ENCODE measurements at regions not wholly inside any gene's neighbourhood (a gene's known extent, or its start where the extent isn't known, plus 50 kb on each side); places are given as distances from the start of the nearest gene placed in this dataset.

- no peak for TF ChIP-seq CBX3 (IDR thresholded peaks at IDR 0.05; ENCODE audit: low read depth)
- TF ChIP-seq EGR1 (IDR thresholded peaks at IDR 0.05; ENCODE audit: low read depth), result no peak
- TF ChIP-seq EZH2 (IDR thresholded peaks at IDR 0.05), result no peak
- TF ChIP-seq CEBPB (IDR thresholded peaks at IDR 0.05; ENCODE audit: low read depth), result no peak
- TF ChIP-seq, protein P1, sequence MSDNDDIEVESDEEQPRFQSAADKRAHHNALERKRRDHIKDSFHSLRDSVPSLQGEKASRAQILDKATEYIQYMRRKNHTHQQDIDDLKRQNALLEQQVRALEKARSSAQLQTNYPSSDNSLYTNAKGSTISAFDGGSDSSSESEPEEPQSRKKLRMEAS (IDR thresholded peaks at IDR 0.05), result no peak
- no peak for TF ChIP-seq FOSL1 (IDR thresholded peaks at IDR 0.05; ENCODE audit: low read depth)
- no peak for TF ChIP-seq SIN3A (IDR thresholded peaks at IDR 0.05; ENCODE audit: low read depth)
- no peak for TF ChIP-seq JUND (IDR thresholded peaks at IDR 0.05)
- no peak for TF ChIP-seq POLR2A (IDR thresholded peaks at IDR 0.05; ENCODE audit: borderline replicate concordance, extremely low read depth, insufficient read depth, insufficient read length)
- TF ChIP-seq, protein P2, sequence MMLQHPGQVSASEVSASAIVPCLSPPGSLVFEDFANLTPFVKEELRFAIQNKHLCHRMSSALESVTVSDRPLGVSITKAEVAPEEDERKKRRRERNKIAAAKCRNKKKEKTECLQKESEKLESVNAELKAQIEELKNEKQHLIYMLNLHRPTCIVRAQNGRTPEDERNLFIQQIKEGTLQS (IDR thresholded peaks at IDR 0.05), result no peak
- TF ChIP-seq TCF7L2 (IDR thresholded peaks at IDR 0.05; ENCODE audit: borderline replicate concordance, extremely low read depth, insufficient read depth, insufficient read length), result no peak
- no peak for TF ChIP-seq EZH2phosphoT487 (IDR thresholded peaks at IDR 0.05; ENCODE audit: borderline replicate concordance)
- TF ChIP-seq SRF (IDR thresholded peaks at IDR 0.05; ENCODE audit: low read depth), result no peak
- no peak for TF ChIP-seq SP1 (IDR thresholded peaks at IDR 0.05; ENCODE audit: low read depth)
- TF ChIP-seq, protein P3, sequence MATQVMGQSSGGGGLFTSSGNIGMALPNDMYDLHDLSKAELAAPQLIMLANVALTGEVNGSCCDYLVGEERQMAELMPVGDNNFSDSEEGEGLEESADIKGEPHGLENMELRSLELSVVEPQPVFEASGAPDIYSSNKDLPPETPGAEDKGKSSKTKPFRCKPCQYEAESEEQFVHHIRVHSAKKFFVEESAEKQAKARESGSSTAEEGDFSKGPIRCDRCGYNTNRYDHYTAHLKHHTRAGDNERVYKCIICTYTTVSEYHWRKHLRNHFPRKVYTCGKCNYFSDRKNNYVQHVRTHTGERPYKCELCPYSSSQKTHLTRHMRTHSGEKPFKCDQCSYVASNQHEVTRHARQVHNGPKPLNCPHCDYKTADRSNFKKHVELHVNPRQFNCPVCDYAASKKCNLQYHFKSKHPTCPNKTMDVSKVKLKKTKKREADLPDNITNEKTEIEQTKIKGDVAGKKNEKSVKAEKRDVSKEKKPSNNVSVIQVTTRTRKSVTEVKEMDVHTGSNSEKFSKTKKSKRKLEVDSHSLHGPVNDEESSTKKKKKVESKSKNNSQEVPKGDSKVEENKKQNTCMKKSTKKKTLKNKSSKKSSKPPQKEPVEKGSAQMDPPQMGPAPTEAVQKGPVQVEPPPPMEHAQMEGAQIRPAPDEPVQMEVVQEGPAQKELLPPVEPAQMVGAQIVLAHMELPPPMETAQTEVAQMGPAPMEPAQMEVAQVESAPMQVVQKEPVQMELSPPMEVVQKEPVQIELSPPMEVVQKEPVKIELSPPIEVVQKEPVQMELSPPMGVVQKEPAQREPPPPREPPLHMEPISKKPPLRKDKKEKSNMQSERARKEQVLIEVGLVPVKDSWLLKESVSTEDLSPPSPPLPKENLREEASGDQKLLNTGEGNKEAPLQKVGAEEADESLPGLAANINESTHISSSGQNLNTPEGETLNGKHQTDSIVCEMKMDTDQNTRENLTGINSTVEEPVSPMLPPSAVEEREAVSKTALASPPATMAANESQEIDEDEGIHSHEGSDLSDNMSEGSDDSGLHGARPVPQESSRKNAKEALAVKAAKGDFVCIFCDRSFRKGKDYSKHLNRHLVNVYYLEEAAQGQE (IDR thresholded peaks at IDR 0.05; ENCODE audit: low read depth), result no peak
- TF ChIP-seq, protein P4, sequence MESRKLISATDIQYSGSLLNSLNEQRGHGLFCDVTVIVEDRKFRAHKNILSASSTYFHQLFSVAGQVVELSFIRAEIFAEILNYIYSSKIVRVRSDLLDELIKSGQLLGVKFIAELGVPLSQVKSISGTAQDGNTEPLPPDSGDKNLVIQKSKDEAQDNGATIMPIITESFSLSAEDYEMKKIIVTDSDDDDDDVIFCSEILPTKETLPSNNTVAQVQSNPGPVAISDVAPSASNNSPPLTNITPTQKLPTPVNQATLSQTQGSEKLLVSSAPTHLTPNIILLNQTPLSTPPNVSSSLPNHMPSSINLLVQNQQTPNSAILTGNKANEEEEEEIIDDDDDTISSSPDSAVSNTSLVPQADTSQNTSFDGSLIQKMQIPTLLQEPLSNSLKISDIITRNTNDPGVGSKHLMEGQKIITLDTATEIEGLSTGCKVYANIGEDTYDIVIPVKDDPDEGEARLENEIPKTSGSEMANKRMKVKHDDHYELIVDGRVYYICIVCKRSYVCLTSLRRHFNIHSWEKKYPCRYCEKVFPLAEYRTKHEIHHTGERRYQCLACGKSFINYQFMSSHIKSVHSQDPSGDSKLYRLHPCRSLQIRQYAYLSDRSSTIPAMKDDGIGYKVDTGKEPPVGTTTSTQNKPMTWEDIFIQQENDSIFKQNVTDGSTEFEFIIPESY (IDR thresholded peaks at IDR 0.05; ENCODE audit: extremely low read depth, insufficient replicate concordance, low read length), result no peak
- TF ChIP-seq ZNF274 (IDR thresholded peaks at IDR 0.05; ENCODE audit: low read depth, low read length), result no peak
- TF ChIP-seq RAD21 (IDR thresholded peaks at IDR 0.05; ENCODE audit: low read depth), result no peak
- TF ChIP-seq ELF1 (IDR thresholded peaks at IDR 0.05; ENCODE audit: borderline replicate concordance, low read depth), result no peak
- Histone ChIP-seq H3K4me3 (replicated peaks in 1 of 2; ENCODE audit: low read depth in 1 of 2, low read length in 2 of 2) (no peak overlapping the region), H3K4me1 (ENCODE audit: control insufficient read depth in 1 of 2, insufficient read depth in 2 of 2, low read length in 2 of 2) (no peaks in the 10 kb centered on the region), H3K9me3 (ENCODE audit: control insufficient read depth in 1 of 2, insufficient read depth in 1 of 2, low read depth in 1 of 2, low read length in 2 of 2) (peaks cover 16 to 34% of the 10 kb centered on the region in 2 experiments; a peak in 3 of 4 replicates), H3K9ac (ENCODE audit: low read length) (no peak overlapping the region), H4K20me1 (ENCODE audit: insufficient read depth) (no peaks in the 10 kb centered on the region), H3K79me2 (ENCODE audit: insufficient read depth, low read length) (no peaks in the 10 kb centered on the region), H3K9me2 (ENCODE audit: insufficient read depth) (no peaks in the 10 kb centered on the region), H2AFZ (ENCODE audit: low read depth, low read length, poor library complexity, severe bottlenecking) (no peak overlapping the region), H3K27me3 (ENCODE audit: insufficient read depth, low read length) (no peaks in the 10 kb centered on the region), H3K36me3 (ENCODE audit: control insufficient read depth in 1 of 2, insufficient read depth in 2 of 2, low read length in 2 of 2) (no peaks in the 10 kb centered on the region), H3K27ac (ENCODE audit: low read depth, low read length) (no peak overlapping the region), H3K4me2 (ENCODE audit: low read length) (no peak overlapping the region)
- DNase-seq (ENCODE audit: low read depth, low spot score) (no peak), ATAC-seq (no peak)
- RAD21 ChIA-PET (ENCODE audit: low non-redundant PET in 1 of 2, low total read pairs in 2 of 2, uncharacterized antibody in 2 of 2, unreplicated experiment in 2 of 2), result no interaction called here
- no TSS peak for BruUV-seq (replicated peaks)
- POLR2A ChIA-PET, result no interaction called here
- CTCF ChIA-PET, result no interaction called here
- intact Hi-C loops (cut with micrococcal nuclease), result no loop called here
Observed at GRCh38 chr15:87082581-87082980, 1002.9 kb downstream of the AGBL1 start.
